ENCODE measurements at regions not wholly inside any gene's neighbourhood (a gene's known extent, or its start where the extent isn't known, plus 50 kb on each side); places are given as distances from the start of the nearest gene placed in this dataset.

GRCh38 chr20:50399917-50400704 is 110.1 kb upstream of the PTPN1 start:
- H3K4me3 ChIP-seq (ENCODE audit: low read length): no peak overlapping the region
- intact Hi-C loops (cut with micrococcal nuclease): no loop called here
- no peak for DNase-seq
- H3K4me1 ChIP-seq (ENCODE audit: control insufficient read depth, insufficient read depth, low read length): peaks cover 4% of the 10 kb centered on the region
- no peak for TF ChIP-seq CTCF (IDR thresholded peaks at IDR 0.05)
- no peak overlapping the region for H3K4me3 Mint-ChIP-seq
- H3K27ac ChIP-seq (ENCODE audit: low read length): no peak overlapping the region
- peaks cover 28 to 39% of the 10 kb centered on the region in 2 donors for H3K27me3 Mint-ChIP-seq (ENCODE audit: low read depth in 2 of 2)
- H3K36me3 Mint-ChIP-seq: no peaks in the 10 kb centered on the region
- whole genome bisulfite sequencing (ENCODE audit: insufficient coverage): 78% methylated on average over 15 of the region's 15 CpGs
- no peaks in the 10 kb centered on the region for H3K36me3 ChIP-seq (ENCODE audit: control insufficient read depth, insufficient read depth, low read length)
- no peaks in the 10 kb centered on the region for H3K9me3 ChIP-seq (ENCODE audit: control insufficient read depth, insufficient read depth, low read length)
- no peak for ATAC-seq
- no peak overlapping the region for H3K27ac Mint-ChIP-seq
- H3K9me3 Mint-ChIP-seq: no peaks in the 10 kb centered on the region
- peaks cover 0 to 20% of the 10 kb centered on the region in 2 donors for H3K4me1 Mint-ChIP-seq
- H3K27me3 ChIP-seq (ENCODE audit: control insufficient read depth, insufficient read depth, low read length): peaks cover 3% of the 10 kb centered on the region

- no peak for TF ChIP-seq CTCF (IDR thresholded peaks at IDR 0.05)
- Mint-ChIP-seq H3K9me3 (no peaks in the 10 kb centered on the region), H3K4me1 (peaks cover 0 to 20% of the 10 kb centered on the region in 2 donors), H3K27me3 (ENCODE audit: low read depth in 2 of 2) (peaks cover 36 to 43% of the 10 kb centered on the region in 2 donors), H3K36me3 (no peaks in the 10 kb centered on the region), H3K27ac (no peak overlapping the region), H3K4me3 (no peak overlapping the region)
- ATAC-seq (no peak), DNase-seq (no peak)
- peaks cover 4% of the 10 kb centered on the region for H3K4me1 ChIP-seq (ENCODE audit: control insufficient read depth, insufficient read depth, low read length)
- no peaks in the 10 kb centered on the region for H3K36me3 ChIP-seq (ENCODE audit: control insufficient read depth, insufficient read depth, low read length)
- H3K27me3 ChIP-seq (ENCODE audit: control insufficient read depth, insufficient read depth, low read length): peaks cover 3% of the 10 kb centered on the region
- no peaks in the 10 kb centered on the region for H3K9me3 ChIP-seq (ENCODE audit: control insufficient read depth, insufficient read depth, low read length)
- H3K4me3 ChIP-seq (ENCODE audit: low read length): no peak overlapping the region
- 94% methylated on average over 15 of the region's 17 CpGs for WGBS (ENCODE audit: insufficient coverage)
- H3K27ac ChIP-seq (ENCODE audit: low read length): no peak overlapping the region
- intact Hi-C loops (cut with micrococcal nuclease): no loop called here
Observed at GRCh38 chr20:50400705-50401586, 109.2 kb upstream of the PTPN1 start.

DNA sequence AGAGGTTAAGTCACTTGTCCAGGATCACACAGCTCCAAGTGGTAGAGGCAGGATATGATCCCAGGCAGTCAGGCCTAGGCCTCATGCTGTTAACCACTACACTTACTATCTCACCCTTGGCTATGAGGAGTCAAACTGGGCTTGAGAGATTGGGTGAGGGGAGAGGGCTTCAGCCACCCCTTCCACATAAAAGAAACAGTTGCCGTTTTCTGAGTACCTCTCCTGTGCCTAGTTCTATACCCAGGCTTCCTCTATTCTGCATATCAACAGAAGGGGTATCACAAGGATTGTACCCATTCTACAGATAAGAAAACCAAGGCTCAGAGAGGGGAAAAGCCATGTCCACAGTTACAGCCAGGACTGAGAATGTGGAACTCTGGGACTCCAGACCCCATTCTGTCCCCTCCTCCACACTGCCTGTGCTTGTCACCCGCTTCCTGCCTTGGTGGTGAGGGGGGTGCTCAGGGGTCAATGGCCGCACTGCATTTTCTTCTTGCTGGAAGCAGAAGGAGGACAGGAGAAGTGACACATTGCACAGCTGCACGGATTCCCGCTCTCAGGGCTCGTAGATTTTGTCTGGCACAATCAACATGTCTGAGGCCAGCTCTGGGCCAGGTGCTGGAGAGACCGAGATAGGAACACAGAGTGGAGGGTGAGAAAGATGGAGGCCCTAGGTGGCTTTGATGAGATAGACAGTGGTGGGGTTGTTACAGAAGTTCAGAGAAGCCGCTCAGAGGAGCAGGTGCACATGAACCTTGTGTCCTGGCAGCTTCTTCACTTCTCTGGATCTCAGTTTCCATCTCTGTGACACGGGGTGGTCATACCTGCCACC is 108.4 kb upstream of the PTPN1 start:
- H3K4me3 ChIP-seq (ENCODE audit: low read length): no peak overlapping the region
- H3K9me3 Mint-ChIP-seq: no peaks in the 10 kb centered on the region
- no peaks in the 10 kb centered on the region for H3K36me3 Mint-ChIP-seq
- H3K9me3 ChIP-seq (ENCODE audit: control insufficient read depth, insufficient read depth, low read length): no peaks in the 10 kb centered on the region
- no peak overlapping the region for H3K27ac ChIP-seq (ENCODE audit: low read length)
- peaks cover 0 to 20% of the 10 kb centered on the region in 2 donors for H3K4me1 Mint-ChIP-seq
- 89% methylated on average over 9 of the region's 9 CpGs for WGBS (ENCODE audit: insufficient coverage)
- no peak overlapping the region for H3K4me3 Mint-ChIP-seq
- H3K27me3 ChIP-seq (ENCODE audit: control insufficient read depth, insufficient read depth, low read length): peaks cover 3% of the 10 kb centered on the region
- TF ChIP-seq CTCF (IDR thresholded peaks at IDR 0.05): no peak
- DNase-seq (no peak), ATAC-seq (no peak)
- H3K27ac Mint-ChIP-seq: no peak overlapping the region
- H3K4me1 ChIP-seq (ENCODE audit: control insufficient read depth, insufficient read depth, low read length): peaks cover 4% of the 10 kb centered on the region
- intact Hi-C loops (cut with micrococcal nuclease): no loop called here
- peaks cover 40 to 45% of the 10 kb centered on the region in 2 donors for H3K27me3 Mint-ChIP-seq (ENCODE audit: low read depth in 2 of 2)
- H3K36me3 ChIP-seq (ENCODE audit: control insufficient read depth, insufficient read depth, low read length): no peaks in the 10 kb centered on the region
